Effector CD8-positive, alpha-beta T cell (primary cell): ENCODE measurements at regions not wholly inside any gene's neighbourhood (a gene's known extent, or its start where the extent isn't known, plus 50 kb on each side); places are given as distances from the start of the nearest gene placed in this dataset.

Source experiments
- DNase-seq: peaks from one replicate; lab custom pipeline; 2025; lab: John Stamatoyannopoulos, UW

DNA sequence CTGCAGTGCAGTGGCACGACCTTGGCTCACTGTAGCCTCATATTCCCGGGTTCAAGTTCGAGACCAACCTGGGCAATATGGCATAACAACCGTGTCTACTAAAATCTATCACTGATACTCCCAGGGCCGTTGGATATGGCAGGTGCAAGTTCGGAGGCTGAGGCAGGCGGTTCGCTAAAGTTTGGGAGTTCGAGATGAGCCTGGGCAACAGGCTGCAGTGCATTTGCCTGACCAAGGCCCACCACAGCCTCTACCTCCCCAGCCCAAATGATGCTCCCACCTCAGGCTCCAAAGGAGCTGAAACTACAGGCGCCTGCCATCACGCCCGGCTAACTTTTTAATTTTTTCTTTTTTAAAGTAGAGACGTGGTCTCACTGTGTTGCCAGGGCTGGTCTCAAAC lies 177.1 kb upstream of the ALG10B start:
- no peak for DNase-seq

- no peak for DNase-seq
Observed at GRCh38 chr12:38141239-38141638, 175.3 kb upstream of the ALG10B start.

DNA sequence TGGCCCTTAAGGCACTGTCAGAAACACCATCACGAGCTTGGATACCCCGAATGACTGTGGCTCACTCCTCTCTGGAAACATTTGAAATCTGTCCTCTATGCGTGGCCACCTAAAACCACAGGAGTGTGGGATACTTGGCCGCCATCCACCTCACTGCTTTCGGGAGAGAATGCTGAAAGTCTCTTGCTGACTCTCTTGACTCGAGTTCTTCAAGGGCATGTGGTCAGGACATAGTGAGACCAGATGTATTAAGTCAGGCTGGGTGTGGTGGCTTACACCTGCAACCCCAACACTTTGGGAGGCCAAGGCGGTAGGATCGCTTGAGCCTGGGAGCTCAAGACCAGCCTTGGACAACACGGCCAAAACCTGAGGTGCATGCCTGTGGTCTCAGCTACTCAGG lies 174.7 kb upstream of the ALG10B start:
- no peak for DNase-seq

DNA sequence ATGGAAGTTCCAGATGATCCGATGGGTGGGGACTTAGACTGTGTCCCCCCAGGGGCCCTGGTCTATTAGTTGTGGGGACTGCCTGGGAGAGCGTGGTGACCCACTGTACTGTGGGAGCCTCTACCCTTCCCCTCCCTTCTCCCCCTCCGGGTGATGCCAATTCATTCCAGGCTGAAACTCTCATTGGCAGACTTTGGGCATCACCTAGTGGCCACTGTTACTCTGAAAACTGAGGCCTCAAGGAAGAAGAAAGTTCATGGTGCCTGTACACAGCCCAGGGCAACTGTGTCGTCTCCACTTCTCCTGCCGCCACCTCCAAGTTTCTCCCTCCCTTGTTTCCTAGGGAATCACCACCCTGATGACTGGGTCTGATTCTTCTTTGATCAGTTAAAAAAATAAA lies 173.6 kb upstream of the ALG10B start:
- DNase-seq: no peak

- DNase-seq: no peak
Observed at GRCh38 chr12:38144049-38144448, 172.5 kb upstream of the ALG10B start.

DNA sequence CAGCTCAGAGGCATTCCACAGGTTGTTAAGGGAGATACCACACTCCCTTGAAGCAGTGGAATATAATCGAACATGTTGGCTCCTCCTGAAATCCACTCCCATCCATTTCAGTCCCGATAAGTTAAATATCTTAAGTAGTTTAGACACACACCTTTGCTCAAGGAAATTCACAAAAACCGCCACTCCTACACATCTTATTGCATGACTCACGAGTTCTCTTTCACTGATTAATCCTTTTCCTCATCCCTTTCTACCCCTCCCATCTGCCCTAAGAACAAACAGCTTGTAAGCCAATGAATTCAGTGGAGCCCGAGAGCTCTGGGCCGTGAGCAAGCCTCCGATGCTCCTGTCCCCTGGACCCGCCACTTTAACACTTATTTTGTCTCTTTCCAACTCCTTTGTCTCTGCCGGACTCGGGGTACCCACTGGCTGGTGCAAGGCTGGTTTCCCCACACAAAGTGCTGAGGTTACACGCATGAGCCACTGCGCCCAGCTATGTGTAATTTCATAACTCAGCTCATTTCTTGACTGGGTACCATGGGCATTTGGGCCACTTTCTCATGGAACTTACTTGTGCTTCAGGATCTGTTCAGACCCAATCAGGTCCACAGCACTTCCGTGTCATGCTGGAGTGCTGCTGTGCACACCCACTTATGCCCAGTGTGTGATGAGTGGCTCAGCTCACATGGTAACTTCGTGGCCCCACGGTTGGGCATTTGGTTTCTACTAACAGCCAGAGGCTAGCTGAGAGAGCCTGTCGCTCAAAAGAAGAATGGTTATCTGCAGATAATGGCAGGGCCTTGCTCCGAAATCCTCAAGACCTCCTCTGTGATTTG lies 171.8 kb upstream of the ALG10B start:
- no peak for DNase-seq

- no peak for DNase-seq
Observed at GRCh38 chr12:38149395-38150073, 167.0 kb upstream of the ALG10B start.

DNA sequence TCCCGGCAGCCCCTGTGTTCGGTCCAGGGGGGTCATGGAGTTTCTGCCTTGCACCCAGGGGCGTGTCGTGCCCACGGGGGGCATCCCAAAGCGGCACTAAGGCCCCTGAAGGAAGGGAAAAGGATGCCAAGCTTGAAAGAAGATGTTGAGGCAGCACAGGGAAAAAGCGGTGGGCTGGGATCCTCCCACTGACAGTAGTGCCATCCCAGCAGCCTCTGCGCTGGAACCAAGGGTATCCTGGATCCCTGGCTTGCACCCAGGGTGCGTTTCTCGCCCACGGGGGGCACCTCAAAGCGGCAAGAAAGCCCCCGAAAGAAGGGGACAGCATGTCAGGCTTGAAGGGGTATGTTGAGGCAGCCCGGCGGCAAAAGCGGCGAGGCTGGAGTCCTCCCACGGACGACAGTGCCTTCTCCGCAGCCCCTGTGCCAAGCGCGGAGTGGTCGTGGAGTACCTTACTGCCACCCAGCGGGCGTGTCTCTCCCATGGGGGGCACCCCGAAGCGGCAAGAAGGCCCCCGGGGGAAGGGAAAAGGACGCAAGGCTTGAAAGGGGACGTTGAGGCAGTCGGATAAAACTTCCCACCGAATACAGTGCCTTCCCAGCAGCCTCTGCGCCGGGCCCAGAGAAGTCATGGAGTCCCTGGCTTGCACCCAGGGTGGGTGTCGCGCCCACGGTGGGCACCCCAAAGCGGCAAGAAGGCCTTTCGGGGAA lies 164.4 kb upstream of the ALG10B start:
- DNase-seq: no peak

- DNase-seq: no peak
Observed at GRCh38 chr12:38152816-38153736, 163.5 kb upstream of the ALG10B start.

DNA sequence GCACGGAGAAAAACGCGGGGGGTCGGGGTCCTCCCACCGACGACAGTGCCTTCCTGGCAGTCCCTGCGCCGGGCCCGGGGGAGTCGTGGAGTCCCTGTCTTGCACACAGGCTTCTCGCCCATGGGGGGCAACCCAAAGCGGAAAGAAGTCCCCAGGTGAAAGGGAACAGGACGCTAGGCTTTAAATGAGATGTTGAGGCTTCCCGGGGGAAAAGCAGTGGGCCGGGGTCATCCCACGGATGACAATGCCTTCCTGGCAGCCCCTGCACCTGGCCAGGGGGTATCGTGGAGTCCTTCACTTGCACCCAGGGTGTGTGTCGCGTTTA lies 162.9 kb upstream of the ALG10B start:
- no peak for DNase-seq

DNA sequence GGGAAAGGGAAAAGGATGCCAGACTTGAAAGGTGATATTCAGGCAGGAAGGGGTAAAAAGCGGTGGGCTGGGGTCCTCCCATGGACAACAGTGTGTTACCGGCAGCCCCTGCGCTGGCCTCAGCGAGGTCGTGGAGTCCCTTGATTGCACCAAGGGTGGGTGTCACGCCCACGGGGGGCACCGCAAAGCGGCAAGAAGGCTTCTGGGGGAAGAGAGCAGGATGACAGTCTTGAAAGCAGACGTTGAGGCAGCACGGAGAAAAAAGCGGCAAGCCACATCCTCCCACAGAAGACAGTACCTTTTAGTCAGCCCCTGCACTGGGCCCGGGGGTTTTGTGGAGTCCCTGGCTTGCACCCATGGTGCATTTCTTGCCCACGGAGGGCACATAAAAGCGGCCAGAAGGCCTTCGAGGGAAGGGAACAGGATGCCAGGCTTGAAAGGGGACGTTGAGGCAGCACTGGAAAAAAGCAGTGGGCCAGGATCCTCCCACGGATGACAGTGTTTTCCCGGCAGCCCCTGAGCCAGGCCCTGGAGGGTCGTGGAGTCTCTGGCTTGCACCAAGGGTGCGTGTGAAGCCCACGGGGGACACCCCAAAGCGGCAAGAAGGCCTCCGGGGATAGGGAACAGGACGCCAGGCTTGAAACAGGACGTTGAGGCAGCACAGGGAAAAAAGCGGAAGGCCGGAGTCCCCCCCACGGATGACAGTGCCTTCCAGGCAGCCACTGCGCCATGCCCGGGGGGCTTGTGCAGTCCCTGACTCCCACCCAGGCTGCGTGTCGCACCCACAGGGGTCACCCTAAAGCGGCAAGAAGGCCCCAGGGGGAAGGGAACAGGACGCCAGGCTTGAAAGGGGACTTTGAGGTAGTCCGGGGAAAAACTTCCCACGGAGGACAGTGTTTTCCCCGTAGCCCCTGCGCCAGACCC lies 162.2 kb upstream of the ALG10B start:
- DNase-seq: no peak

- no peak for DNase-seq
Observed at GRCh38 chr12:38155020-38155395, 161.6 kb upstream of the ALG10B start.

- DNase-seq: no peak
Observed at GRCh38 chr12:38155526-38156496, 160.8 kb upstream of the ALG10B start.

- no peak for DNase-seq
Observed at GRCh38 chr12:38156497-38157245, 159.9 kb upstream of the ALG10B start.

DNA sequence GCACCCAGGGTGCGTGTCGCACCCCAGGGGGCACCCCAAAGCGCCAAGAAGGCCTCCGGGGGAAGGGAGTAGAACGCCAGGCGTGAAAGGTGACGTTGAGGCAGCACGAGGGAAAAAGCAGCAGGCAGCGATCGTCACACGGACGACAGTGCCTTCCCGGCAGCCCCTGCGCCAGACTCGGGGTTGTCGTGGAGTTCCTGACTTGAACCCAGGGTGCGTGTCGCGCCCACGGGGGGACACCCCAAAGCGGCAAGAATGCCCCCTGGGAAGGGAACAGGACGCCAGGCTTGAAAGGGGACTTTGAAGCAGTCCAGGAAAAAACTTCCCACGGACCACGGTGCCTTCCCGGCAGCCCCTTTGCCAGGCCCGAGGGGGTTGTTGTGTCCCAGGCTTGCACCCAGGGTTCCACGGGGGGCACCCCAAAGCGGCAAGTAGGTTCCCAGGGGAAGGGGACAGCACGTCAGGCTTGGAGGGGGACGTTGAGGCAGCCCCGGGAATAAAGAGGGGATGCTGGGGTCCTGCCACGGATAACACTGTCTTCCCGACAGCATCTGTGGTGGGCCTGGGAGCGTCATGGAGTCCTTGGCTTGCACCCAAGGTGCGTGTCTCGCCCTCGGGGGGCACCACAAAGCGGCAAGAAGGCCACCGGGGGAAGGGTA lies 159.2 kb upstream of the ALG10B start:
- DNase-seq: no peak

GRCh38 chr12:38157933-38158401 lies 158.6 kb upstream of the ALG10B start:
- no peak for DNase-seq

DNA sequence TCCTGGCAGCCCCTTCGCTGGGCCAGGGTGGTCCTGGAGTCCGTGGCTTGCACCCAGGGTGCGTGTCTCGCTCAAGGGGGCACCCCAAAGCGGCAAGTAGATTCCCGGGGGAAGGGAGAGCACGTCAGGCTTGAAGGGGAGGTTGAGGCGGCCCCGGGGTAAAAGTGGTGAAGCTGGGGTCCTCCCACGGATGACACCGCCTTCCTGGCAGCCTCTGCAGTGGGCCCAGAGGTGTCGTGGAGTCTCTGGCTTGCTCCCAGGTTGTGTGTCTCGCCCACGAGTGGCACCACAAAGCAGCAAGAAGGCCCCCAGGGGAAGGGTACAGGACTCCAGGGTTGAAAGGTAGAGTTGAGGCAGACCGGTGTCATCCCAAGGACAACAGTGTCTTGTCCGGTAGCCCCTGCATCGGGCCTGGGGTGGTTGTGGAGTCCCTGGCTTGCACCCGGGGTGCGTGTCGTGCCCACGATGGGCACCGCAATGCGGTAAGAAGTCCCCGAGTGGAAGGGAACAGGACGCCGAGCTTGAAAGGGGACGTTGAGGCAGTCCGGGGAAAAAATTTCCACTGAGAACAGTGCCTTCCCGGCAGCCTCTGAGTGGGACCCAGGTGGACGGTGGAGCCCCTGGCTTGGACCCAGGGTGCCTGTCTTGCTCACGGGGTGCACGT lies 158.0 kb upstream of the ALG10B start:
- no peak for DNase-seq

DNA sequence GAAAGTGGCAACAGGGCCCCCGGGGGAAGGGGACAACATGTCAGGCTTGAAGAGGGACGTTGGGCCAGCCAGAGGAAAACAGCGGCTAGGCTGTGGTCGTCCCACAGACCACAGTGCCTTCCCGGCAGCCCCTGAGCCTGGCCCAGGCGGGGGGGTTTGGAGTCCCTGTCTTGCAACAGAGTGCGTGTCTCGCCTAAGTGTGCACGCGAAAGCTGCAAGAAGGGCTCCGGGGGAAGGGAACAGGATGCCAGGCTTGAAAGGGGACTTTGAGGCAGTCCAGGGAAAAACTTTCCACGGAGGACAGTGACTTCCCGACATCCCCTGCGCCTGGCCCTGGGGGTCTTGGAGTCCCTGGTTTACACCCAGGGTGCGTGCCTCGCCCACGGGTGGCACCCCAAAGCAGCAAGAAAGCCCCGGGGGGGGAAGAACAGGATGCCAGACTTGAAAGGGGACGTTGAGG lies 157.5 kb upstream of the ALG10B start:
- DNase-seq: no peak
